ENCODE measurements at regions not wholly inside any gene's neighbourhood (a gene's known extent, or its start where the extent isn't known, plus 50 kb on each side); places are given as distances from the start of the nearest gene placed in this dataset.
"Not testable (repeated sequence)": the region's sequence is repeated elsewhere in the genome, so short reads cannot be mapped to it uniquely, and the experiment has no call there.

DNA sequence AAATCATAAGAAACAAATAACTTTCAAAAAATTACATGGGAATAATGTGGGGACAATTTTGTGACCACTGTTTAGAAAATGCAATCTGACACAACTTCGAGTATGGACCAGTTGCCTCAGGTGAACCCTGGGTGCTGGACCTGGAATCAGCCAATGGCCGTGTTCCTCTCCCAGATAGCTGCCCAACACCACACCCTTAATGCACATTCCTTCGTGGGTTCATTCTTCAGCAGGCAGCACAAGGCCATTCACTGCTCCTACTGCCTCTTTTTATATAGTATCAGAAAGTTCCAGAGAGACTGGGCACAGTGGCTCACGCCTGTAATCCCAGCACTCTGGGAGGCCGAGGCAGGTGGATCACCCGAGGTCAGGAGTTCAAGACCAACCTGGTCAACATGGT, 89.1 kb upstream of the PARD3 start:
- TF ChIP-seq, protein P1, sequence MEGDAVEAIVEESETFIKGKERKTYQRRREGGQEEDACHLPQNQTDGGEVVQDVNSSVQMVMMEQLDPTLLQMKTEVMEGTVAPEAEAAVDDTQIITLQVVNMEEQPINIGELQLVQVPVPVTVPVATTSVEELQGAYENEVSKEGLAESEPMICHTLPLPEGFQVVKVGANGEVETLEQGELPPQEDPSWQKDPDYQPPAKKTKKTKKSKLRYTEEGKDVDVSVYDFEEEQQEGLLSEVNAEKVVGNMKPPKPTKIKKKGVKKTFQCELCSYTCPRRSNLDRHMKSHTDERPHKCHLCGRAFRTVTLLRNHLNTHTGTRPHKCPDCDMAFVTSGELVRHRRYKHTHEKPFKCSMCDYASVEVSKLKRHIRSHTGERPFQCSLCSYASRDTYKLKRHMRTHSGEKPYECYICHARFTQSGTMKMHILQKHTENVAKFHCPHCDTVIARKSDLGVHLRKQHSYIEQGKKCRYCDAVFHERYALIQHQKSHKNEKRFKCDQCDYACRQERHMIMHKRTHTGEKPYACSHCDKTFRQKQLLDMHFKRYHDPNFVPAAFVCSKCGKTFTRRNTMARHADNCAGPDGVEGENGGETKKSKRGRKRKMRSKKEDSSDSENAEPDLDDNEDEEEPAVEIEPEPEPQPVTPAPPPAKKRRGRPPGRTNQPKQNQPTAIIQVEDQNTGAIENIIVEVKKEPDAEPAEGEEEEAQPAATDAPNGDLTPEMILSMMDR (IDR thresholded peaks at IDR 0.05; ENCODE audit: low read depth, low read length, missing control alignments): no peak
- DNase-seq (ENCODE audit: low read depth): no peak
- no peak overlapping the region for H3K4me3 ChIP-seq (ENCODE audit: low read depth, low read length)
- in situ Hi-C loops (cut with HindIII; ENCODE audit: low sequenced_read_pairs): no loop called here

DNA sequence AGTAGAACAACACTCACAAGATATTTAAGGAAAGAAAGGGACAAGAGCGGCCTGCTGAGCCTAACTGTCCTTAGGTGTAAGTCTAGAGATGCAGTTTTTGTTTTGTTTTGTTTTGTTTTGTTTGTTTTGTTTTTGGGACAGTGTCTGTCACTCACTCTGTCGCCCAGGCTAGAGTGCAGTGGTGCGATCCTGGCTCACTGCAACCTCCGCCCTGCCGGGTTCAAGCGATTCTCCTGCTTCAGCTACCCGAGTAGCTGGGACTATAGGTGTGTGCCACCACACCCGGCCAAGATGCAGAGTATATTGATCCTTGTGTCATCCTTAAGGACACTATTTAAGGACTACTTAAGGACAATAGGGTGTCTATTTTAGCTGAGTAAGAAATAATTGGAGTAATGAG, 84.1 kb upstream of the PARD3 start:
- in situ Hi-C loops (cut with HindIII; ENCODE audit: low sequenced_read_pairs): no loop called here
- H3K4me3 ChIP-seq (ENCODE audit: low read depth, low read length): no peak overlapping the region
- TF ChIP-seq, protein P1 (IDR thresholded peaks at IDR 0.05; ENCODE audit: low read depth, low read length, missing control alignments): no peak

DNA sequence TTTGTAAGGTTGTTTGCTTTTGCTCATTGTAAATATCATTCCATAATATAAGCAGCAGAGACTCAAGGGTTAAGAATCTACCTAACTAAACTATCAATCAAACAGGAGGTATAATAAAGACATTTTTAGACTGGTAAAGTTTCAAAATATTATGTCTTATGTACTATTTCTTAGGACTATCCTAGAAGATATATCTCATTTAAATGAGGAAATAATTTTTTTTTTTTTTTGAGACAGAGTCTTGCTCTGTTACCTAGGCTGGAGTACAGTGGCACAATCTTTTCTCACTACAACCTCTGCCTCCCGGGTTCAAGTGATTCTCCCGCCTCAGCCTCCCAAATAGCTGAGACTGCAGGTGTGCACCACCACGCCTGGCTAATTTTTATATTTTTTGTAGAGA, 80.9 kb upstream of the PARD3 start:
- TF ChIP-seq, protein P1 (IDR thresholded peaks at IDR 0.05; ENCODE audit: low read depth, low read length, missing control alignments): no peak
- no peak for DNase-seq (ENCODE audit: low read depth)
- H3K4me3 ChIP-seq (ENCODE audit: low read depth, low read length): no peak overlapping the region
- in situ Hi-C loops (cut with HindIII; ENCODE audit: low sequenced_read_pairs): no loop called here

More for the DNA sequence above, 84.1 kb upstream of the PARD3 start:
- no peak for DNase-seq (ENCODE audit: low read depth)

DNA sequence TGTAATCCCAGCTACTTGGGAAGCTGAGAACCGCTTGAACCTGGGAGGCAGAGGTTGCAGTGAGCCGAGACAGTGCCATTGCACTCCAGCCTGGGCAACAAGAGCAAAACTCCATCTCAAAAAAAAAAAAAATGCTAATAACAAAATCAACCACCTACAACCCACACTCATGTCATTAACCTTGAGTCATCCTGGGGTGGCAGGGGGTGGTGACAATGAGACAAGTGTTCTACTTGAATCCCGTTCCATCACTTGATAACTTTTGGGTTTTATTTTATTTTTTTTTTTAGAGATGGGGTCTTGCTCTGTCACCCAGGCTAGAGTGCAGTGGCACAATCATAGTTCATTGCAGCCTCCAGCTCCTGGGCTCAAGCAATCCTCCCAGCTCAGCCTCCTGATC, 80.0 kb upstream of the PARD3 start:
- DNase-seq (ENCODE audit: low read depth); H3K4me3 ChIP-seq (ENCODE audit: low read depth, low read length); in situ Hi-C loops (cut with HindIII; ENCODE audit: low sequenced_read_pairs): not testable (repeated sequence)

DNA sequence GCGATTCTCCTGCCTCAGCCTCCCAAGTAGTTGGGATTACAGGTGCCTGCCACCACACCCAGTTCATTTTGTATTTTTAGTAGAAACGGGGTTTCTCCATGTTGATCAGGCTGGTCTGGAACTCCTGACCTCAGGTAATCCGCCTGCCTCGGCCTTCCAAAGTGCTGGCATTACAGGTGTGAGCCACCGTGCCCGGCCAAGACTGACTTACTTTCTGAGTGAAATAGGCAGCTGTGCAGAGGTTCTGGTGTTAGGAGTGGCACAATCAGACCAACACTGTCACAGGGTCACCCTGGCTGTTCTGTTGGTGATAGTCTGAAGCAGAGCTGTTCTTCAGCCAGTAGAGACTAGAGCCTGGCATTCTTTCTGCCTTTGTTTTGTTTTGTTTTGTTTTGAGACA, 77.4 kb upstream of the PARD3 start:
- in situ Hi-C loops (cut with HindIII; ENCODE audit: low sequenced_read_pairs); H3K4me3 ChIP-seq (ENCODE audit: low read depth, low read length); DNase-seq (ENCODE audit: low read depth): not testable (repeated sequence)

DNA sequence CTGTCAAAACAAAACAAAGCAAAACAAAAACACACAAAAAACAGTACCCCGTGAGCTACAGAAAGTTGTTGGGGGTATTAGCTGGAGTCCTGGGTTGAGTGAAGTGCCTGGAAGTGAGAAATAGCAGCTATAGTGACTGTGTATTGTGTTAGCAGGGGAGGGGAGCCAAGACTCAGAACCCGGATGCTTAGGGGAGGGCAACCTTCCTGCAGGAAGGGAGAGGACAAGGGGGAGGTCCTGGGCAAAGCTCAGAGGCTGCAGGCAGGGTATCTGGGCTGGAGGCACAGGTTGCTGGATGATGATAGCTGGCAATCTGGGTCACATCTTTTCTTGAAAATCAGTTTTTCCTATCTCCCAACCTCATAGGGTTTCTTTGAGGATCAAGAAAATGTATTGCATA, 75.8 kb upstream of the PARD3 start:
- TF ChIP-seq, protein P1 (IDR thresholded peaks at IDR 0.05; ENCODE audit: low read depth, low read length, missing control alignments): no peak
- in situ Hi-C loops (cut with HindIII; ENCODE audit: low sequenced_read_pairs): no loop called here
- no peak overlapping the region for H3K4me3 ChIP-seq (ENCODE audit: low read depth, low read length)
- no peak for DNase-seq (ENCODE audit: low read depth)

DNA sequence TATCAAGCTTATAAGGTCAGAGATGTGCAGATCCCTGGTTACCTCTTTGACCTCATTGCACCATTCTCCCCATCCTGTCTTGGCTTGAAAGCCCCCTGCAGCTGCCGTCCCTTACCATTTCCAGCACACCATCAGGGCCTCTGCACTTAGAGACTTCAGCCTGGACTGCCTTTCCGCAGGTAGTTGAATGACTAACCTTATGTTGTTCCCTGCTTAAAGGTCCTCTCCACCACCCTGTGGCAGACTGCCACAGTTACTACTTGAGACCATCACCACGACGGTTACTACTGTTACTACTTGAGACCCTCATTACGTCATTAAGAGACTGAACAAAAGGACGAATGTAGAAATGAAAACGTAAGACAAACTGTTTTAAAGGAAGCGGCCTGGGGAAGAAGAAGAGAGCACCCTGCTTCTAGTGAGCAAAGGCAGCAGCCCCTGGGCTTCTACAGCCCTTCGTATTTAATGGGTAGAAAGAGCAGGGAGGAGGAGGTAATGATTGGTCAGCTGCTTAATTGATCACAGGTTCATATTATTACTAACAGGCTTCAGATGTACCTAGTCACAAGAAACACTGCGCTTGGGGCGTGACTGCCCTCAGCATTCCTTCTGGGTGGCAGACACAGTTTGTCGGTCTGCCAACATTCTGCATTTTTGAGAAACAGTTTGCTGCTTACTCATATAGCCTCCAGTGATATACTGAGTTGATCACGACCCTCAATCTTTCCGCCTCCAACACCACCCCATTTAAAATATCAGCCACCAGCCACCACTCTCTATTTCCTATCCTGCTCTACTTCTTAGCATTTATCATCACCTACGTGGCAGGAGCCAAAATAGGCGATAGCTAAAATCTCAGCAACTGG, 74.1 kb upstream of the PARD3 start:
- no peak overlapping the region for H3K4me3 ChIP-seq (ENCODE audit: low read depth, low read length)
- DNase-seq (ENCODE audit: low read depth): no peak
- TF ChIP-seq, protein P1 (IDR thresholded peaks at IDR 0.05; ENCODE audit: low read depth, low read length, missing control alignments): no peak
- in situ Hi-C loops (cut with HindIII; ENCODE audit: low sequenced_read_pairs): no loop called here

Measured in astrocyte of the cerebellum (primary cell).